Endothelial cell of umbilical vein (primary cell): ENCODE measurements at regions not wholly inside any gene's neighbourhood (a gene's known extent, or its start where the extent isn't known, plus 50 kb on each side); places are given as distances from the start of the nearest gene placed in this dataset.

Experiments used
- BruUV-seq: library from RNA; stranded (reverse); fragments of 400-500 nt; replicated peaks from 2 replicates; lab custom pipeline; 2021; lab: Mats Ljungman, UMichigan
- CTCF ChIA-PET: fragments of 300-600, 350-600 bp; sonication (Branson Sonifier 250); formaldehyde crosslinking; loops from one replicate; lab custom pipeline; 2021; ENCODE audit warnings: antibody characterized with exemption, inconsistent platforms; lab: Charles Lee
- POLR2A ChIA-PET: fragments of 300-600, 350-600 bp; sonication (Branson Sonifier 250); formaldehyde crosslinking; loops from one replicate; lab custom pipeline; 2021; ENCODE audit warnings: antibody characterized with exemption, inconsistent platforms; lab: Charles Lee
- DNase-seq: peaks from one replicate; pipeline ENCODE4 v3.0.0-alpha.2; 2011; ENCODE audit warnings: low read depth, low spot score
- FAIRE-seq: peaks from 2 replicates; lab custom pipeline; 2011; peaks lifted over from hg19 to GRCh38; lab: Jason Lieb, UNC
- H2AFZ ChIP-seq: 2 replicates; pipeline ENCODE4 v1.6.0; 2012; ENCODE audit warnings: low read depth, low read length, control low read depth, inconsistent platforms
- H3K27ac ChIP-seq: 2 replicates; pipeline ENCODE4 v1.5.1; 2011; ENCODE audit warnings: low read depth, mild to moderate bottlenecking, control low read depth, low read length, moderate library complexity; ENCODE audit not compliant: insufficient read depth
- H3K27me3 ChIP-seq, 2 experiments: 2 replicates each; pipeline versions ENCODE4 v1.6.0 to v1.6.1; 2011; ENCODE audit warnings: low read length in 2 of 2, mixed read lengths in 1 of 2; ENCODE audit not compliant: control insufficient read depth in 2 of 2, insufficient read depth in 2 of 2
- H3K36me3 ChIP-seq, 2 experiments: 2 replicates in 1 of 2; 3 replicates in 1 of 2; pipeline ENCODE4 v1.5.1; 2011; ENCODE audit warnings: low read length in 2 of 2, mild to moderate bottlenecking in 1 of 2, moderate library complexity in 1 of 2; ENCODE audit not compliant: control insufficient read depth in 2 of 2, insufficient read depth in 2 of 2; ENCODE audit errors: extremely low read depth in 1 of 2
- H3K4me1 ChIP-seq: 3 replicates; pipeline ENCODE4 v1.5.1; 2011; ENCODE audit warnings: mild to moderate bottlenecking, low read length; ENCODE audit not compliant: control insufficient read depth, insufficient read depth; ENCODE audit errors: extremely low read depth
- H3K4me2 ChIP-seq: 2 replicates; pipeline ENCODE4 v1.6.1; 2011; ENCODE audit warnings: low read length, control low read depth, mixed read lengths; ENCODE audit not compliant: insufficient read depth
- H3K4me3 ChIP-seq, 3 experiments: fragments of 200-600 bp in 1 of 3; sonication (generic), shearing (Covaris generic) in 1 of 3; replicated peaks in 1 of 3; 2 replicates each; pipeline ENCODE4 v1.5.1; 2011 to 2016; ENCODE audit warnings: control low read depth in 3 of 3, low read length in 3 of 3, mild to moderate bottlenecking in 2 of 3, inconsistent platforms in 1 of 3, low read depth in 1 of 3, moderate library complexity in 1 of 3; ENCODE audit not compliant: insufficient read depth in 1 of 3
- H3K79me2 ChIP-seq: 2 replicates; pipeline ENCODE4 v1.6.0; 2012; ENCODE audit warnings: low read length, inconsistent platforms; ENCODE audit not compliant: control insufficient read depth, insufficient read depth
- H3K9ac ChIP-seq: replicated peaks from 2 replicates; pipeline ENCODE3; 2011; ENCODE audit warnings: low read length, control low read depth; ENCODE audit not compliant: insufficient read depth; ENCODE audit errors: extremely low read depth
- H3K9me1 ChIP-seq: replicated peaks from 3 replicates; pipeline ENCODE4 v1.6.0; 2011; ENCODE audit warnings: mild to moderate bottlenecking, low read length; ENCODE audit not compliant: control insufficient read depth, insufficient read depth; ENCODE audit errors: extremely low read depth
- H3K9me3 ChIP-seq: replicated peaks from 2 replicates; pipeline ENCODE4 v1.5.1; 2012; ENCODE audit warnings: low read length, inconsistent platforms; ENCODE audit not compliant: control insufficient read depth, insufficient read depth
- H4K20me1 ChIP-seq: replicated peaks from 2 replicates; pipeline ENCODE3; 2011; ENCODE audit warnings: mild to moderate bottlenecking, low read length; ENCODE audit not compliant: control insufficient read depth, insufficient read depth; ENCODE audit errors: extremely low read depth
- EZH2 ChIP-seq: IDR thresholded peaks from 2 replicates; pipeline ENCODE4 v1.6.1; 2012; ENCODE audit warnings: borderline replicate concordance, low read depth, mild to moderate bottlenecking, moderate library complexity, low read length, inconsistent platforms; ENCODE audit not compliant: severe bottlenecking
- FOS ChIP-seq: IDR thresholded peaks from 2 replicates; pipeline ENCODE4 v1.6.1; 2011; ENCODE audit warnings: mild to moderate bottlenecking, low read length, moderate library complexity, borderline replicate concordance; ENCODE audit not compliant: insufficient read depth
- GATA2 ChIP-seq: IDR thresholded peaks from 2 replicates; pipeline ENCODE4 v1.7.0; 2011; ENCODE audit warnings: low read depth, mild to moderate bottlenecking, moderate library complexity, mixed read lengths, low read length; ENCODE audit not compliant: insufficient read length, insufficient read depth
- JUN ChIP-seq: IDR thresholded peaks from 2 replicates; pipeline ENCODE4 v1.6.1; 2011; ENCODE audit warnings: borderline replicate concordance, low read depth; ENCODE audit not compliant: insufficient read length, insufficient read depth
- MYC ChIP-seq: IDR thresholded peaks from one replicate; pipeline ENCODE4 v1.6.1; 2011; ENCODE audit warnings: mild to moderate bottlenecking, low read depth, low read length
- POLR2A ChIP-seq: IDR thresholded peaks from 2 replicates; pipeline ENCODE4 v1.6.1; 2012; ENCODE audit warnings: low read depth, mild to moderate bottlenecking, control low read depth, low read length
- POLR2AphosphoS5 ChIP-seq: IDR thresholded peaks from 2 replicates; pipeline ENCODE4 v1.6.1; 2012; ENCODE audit warnings: low read depth, mild to moderate bottlenecking, control low read depth, low read length, moderate library complexity; ENCODE audit not compliant: insufficient read depth
- dilution Hi-C: fragments of 300-500 bp; cut with MboI; formaldehyde crosslinking; loops from one replicate; pipeline ENCODE4 v1.15.0; 2019; ENCODE audit warnings: low sequenced_read_pairs; ENCODE audit not compliant: extremely low pct_ligation_motif_present
- intact Hi-C: fragments of 100-400 bp; cut with micrococcal nuclease; formaldehyde crosslinking; loops from one replicate; pipeline ENCODE4 v1.10.0; 2022
- TF ChIP-seq, protein P1 (sequence below): IDR thresholded peaks from 2 replicates; pipeline ENCODE4 v1.6.1; 2011; ENCODE audit not compliant: insufficient read depth, insufficient read length
- TF ChIP-seq, protein P2 (sequence below), 2 donors: IDR thresholded peaks; 1 replicate in 1 of 2; 2 replicates in 1 of 2; pipeline ENCODE4 v1.5.1; 2011; ENCODE audit warnings: low read length in 2 of 2, mild to moderate bottlenecking in 2 of 2, moderate library complexity in 2 of 2, control low read depth in 1 of 2, inconsistent platforms in 1 of 2, low read depth in 1 of 2; ENCODE audit not compliant: insufficient read depth in 1 of 2; ENCODE audit errors: extremely low read depth in 1 of 2

DNA sequence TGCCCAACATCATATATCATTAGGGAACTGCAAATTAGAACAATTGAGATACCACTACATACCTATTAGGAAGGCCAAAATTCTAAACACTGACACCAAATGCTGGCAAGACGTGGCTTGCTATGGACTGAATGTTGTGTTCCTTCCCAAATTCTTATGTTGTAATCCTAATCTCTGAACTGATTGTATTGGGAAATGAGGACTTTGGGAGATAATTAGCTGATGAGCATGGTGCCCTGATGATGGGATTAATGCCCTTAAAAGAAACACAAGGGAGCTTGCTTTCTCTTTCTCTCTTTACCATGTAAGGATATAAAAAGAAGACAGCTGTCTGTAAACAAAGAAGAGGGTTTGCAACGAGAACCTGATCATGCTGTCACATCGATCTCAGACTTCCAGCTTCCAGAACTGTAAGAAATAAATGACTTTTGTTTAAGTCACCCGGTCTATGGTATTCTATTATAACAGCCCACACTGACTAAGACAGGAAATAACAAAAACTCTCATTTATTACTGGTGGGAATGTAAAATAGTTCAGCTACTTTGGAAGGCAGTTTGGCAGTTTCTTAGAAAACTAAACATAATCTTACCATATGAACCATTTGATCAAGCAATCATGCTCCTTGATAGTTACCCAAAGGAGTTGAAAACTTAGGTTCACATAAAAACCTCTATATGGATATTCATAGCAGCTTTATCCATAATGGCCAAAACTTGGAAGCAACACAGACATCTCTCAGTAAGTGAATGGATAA is 458.3 kb upstream of the CBLB start:
- H3K9me1 ChIP-seq: no peaks in the 10 kb centered on the region
- H3K9ac ChIP-seq: no peak overlapping the region
- peak overlapping the region; percentile 28 for H2AFZ ChIP-seq
- peak overlapping the region; percentile 5 for H3K4me2 ChIP-seq
- H3K36me3 ChIP-seq: no peaks in the 10 kb centered on the region
- H3K4me3 ChIP-seq: no peak overlapping the region
- H3K9me3 ChIP-seq: no peaks in the 10 kb centered on the region
- no peaks in the 10 kb centered on the region for H3K27me3 ChIP-seq
- DNase-seq (peak; percentile 49), FAIRE-seq (peak; percentile 78)
- H4K20me1 ChIP-seq: no peaks in the 10 kb centered on the region
- H3K79me2 ChIP-seq: no peaks in the 10 kb centered on the region
- intact Hi-C loops: no loop called here
- no TSS peak for BruUV-seq
- TF ChIP-seq MYC: no peak
- H3K4me1 ChIP-seq: no peaks in the 10 kb centered on the region
- no peak overlapping the region for H3K27ac ChIP-seq
- dilution Hi-C loops: no loop called here
- POLR2A ChIA-PET: no interaction called here
- CTCF ChIA-PET: interaction anchor here (0.7 to 0.8 kb wide), 2 partner anchors 9 to 738 kb away, joined by 3 read pairs; no protein-coding TSS in a partner anchor

DNA sequence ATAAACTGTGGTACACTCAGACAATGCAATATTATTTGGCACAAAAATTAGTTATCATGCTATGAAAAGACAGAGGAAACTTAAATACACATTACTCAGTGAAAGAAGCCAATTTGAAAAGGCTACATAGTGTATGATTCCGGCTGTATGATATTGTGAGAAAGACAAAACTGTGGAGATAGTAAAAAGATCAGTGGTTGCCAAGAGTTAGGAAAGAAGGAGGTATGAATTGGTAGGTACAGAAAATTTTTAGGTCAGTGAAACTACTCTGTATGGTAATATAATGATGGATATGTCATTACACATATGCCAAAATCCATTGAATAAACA is 458.8 kb upstream of the CBLB start:
- no peaks in the 10 kb centered on the region for H3K4me1 ChIP-seq
- no peaks in the 10 kb centered on the region for H4K20me1 ChIP-seq
- H3K4me3 ChIP-seq: no peak overlapping the region
- intact Hi-C loops: no loop called here
- H3K79me2 ChIP-seq: no peaks in the 10 kb centered on the region
- no peak overlapping the region for H3K9ac ChIP-seq
- H3K9me3 ChIP-seq: no peaks in the 10 kb centered on the region
- H3K9me1 ChIP-seq: no peaks in the 10 kb centered on the region
- dilution Hi-C loops: no loop called here
- no peak for DNase-seq
- FAIRE-seq: no peak
- CTCF ChIA-PET: interaction anchor here (0.7 to 0.8 kb wide), 3 partner anchors 8 to 737 kb away, joined by 3 read pairs; no protein-coding TSS in a partner anchor
- TF ChIP-seq, protein P1, sequence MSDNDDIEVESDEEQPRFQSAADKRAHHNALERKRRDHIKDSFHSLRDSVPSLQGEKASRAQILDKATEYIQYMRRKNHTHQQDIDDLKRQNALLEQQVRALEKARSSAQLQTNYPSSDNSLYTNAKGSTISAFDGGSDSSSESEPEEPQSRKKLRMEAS: no peak
- TF ChIP-seq, protein P2, sequence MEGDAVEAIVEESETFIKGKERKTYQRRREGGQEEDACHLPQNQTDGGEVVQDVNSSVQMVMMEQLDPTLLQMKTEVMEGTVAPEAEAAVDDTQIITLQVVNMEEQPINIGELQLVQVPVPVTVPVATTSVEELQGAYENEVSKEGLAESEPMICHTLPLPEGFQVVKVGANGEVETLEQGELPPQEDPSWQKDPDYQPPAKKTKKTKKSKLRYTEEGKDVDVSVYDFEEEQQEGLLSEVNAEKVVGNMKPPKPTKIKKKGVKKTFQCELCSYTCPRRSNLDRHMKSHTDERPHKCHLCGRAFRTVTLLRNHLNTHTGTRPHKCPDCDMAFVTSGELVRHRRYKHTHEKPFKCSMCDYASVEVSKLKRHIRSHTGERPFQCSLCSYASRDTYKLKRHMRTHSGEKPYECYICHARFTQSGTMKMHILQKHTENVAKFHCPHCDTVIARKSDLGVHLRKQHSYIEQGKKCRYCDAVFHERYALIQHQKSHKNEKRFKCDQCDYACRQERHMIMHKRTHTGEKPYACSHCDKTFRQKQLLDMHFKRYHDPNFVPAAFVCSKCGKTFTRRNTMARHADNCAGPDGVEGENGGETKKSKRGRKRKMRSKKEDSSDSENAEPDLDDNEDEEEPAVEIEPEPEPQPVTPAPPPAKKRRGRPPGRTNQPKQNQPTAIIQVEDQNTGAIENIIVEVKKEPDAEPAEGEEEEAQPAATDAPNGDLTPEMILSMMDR (IDR thresholded peaks at IDR 0.05; ENCODE audit: extremely low read depth in 1 of 2, insufficient read depth in 1 of 2, low read depth in 1 of 2, low read length in 2 of 2): no peak
- TF ChIP-seq POLR2A (no peak), MYC (no peak), JUN (no peak), FOS (no peak), EZH2 (no peak), GATA2 (no peak), POLR2AphosphoS5 (no peak)
- no peak overlapping the region for H3K27ac ChIP-seq
- no TSS peak for BruUV-seq
- H3K4me2 ChIP-seq: no peak overlapping the region
- H2AFZ ChIP-seq: no peak overlapping the region
- H3K36me3 ChIP-seq: no peaks in the 10 kb centered on the region
- POLR2A ChIA-PET: no interaction called here
- H3K27me3 ChIP-seq: no peaks in the 10 kb centered on the region
